K562 (cell line): ENCODE measurements at regions not wholly inside any gene's neighbourhood (a gene's known extent, or its start where the extent isn't known, plus 50 kb on each side); places are given as distances from the start of the nearest gene placed in this dataset.

Experiments
- ATAC-seq: fragments of 200-7000 bp; cut with Tn5 transposase; 3 replicates; pipeline ENCODE4 v1.9.1; 2020; ENCODE audit warnings: moderate library complexity
- BruUV-seq: library from RNA; stranded (reverse); fragments of 400-500 nt; replicated peaks from 2 replicates; lab custom pipeline; 2021; lab: Mats Ljungman, UMichigan
- CTCF ChIA-PET: fragments of 300-600 bp; formaldehyde crosslinking; extraction: SDS; loops from one replicate; lab custom pipeline; 2021; ENCODE audit warnings: low intra/inter-chr PET ratio; lab: Yijun Ruan, JAX
- POLR2A ChIA-PET: fragments of 300-600, 350-650 bp; sonication (Branson Sonifier 250); formaldehyde crosslinking; extraction: SDS; loops from one replicate; lab custom pipeline; 2021; ENCODE audit warnings: antibody characterized with exemption, inconsistent platforms; lab: Yijun Ruan, JAX
- DNase-seq, 4 experiments: peaks; one replicate each; pipeline versions ENCODE4 v3.0.0 to v3.0.0-alpha.2; 2011 to 2018; ENCODE audit warnings: low spot score in 3 of 4, mixed read lengths in 3 of 4; ENCODE audit errors: extremely low read depth in 1 of 4
- FAIRE-seq: peaks from 2 replicates; lab custom pipeline; 2011; peaks lifted over from hg19 to GRCh38; lab: Jason Lieb, UNC
- H2AFZ ChIP-seq: 2 replicates; pipeline ENCODE4 v1.6.0; 2011; ENCODE audit warnings: low read depth, low read length, control low read depth, inconsistent platforms
- H3K27ac ChIP-seq: fragments of 200-600 bp; 3 replicates; pipeline ENCODE4 v1.8.0; 2011; ENCODE audit warnings: low read depth, mild to moderate bottlenecking, control low read depth, inconsistent platforms, low read length, moderate library complexity, mixed read lengths; ENCODE audit errors: extremely low read depth
- H3K27me3 ChIP-seq, 2 experiments: fragments of 300-600 bp in 1 of 2; 2 replicates in 1 of 2; 3 replicates in 1 of 2; pipeline versions ENCODE4 v1.6.0 to v1.8.0; 2011; ENCODE audit warnings: inconsistent platforms in 2 of 2, low read length in 2 of 2, mild to moderate bottlenecking in 1 of 2, mixed read lengths in 1 of 2, moderate library complexity in 1 of 2; ENCODE audit not compliant: control insufficient read depth in 2 of 2, insufficient read depth in 2 of 2
- H3K36me3 ChIP-seq: fragments of 300-600 bp; 3 replicates; pipeline ENCODE4 v1.8.0; 2011; ENCODE audit warnings: mild to moderate bottlenecking, low read length, inconsistent platforms; ENCODE audit not compliant: control insufficient read depth, insufficient read depth
- H3K4me1 ChIP-seq, 2 experiments: fragments of 200-600 bp in 1 of 2; replicated peaks in 1 of 2; 2 replicates in 1 of 2; 3 replicates in 1 of 2; pipeline versions ENCODE4 v1.5.1 to v1.8.0; 2011; ENCODE audit warnings: inconsistent platforms in 2 of 2, low read length in 2 of 2, mild to moderate bottlenecking in 1 of 2, mixed read lengths in 1 of 2, moderate library complexity in 1 of 2; ENCODE audit not compliant: control insufficient read depth in 2 of 2, insufficient read depth in 2 of 2
- H3K4me2 ChIP-seq: 2 replicates; pipeline ENCODE4 v1.6.1; 2011; ENCODE audit warnings: low read length, control low read depth, inconsistent platforms, mixed read lengths; ENCODE audit not compliant: insufficient read depth
- H3K4me3 ChIP-seq: fragments of 200-600 bp; sonication (generic), shearing (Covaris generic); 2 replicates; pipeline ENCODE4 v1.5.1; 2016; ENCODE audit warnings: control low read depth, inconsistent platforms
- H3K79me2 ChIP-seq: fragments of 200-600 bp; 3 replicates; pipeline ENCODE4 v1.8.0; 2011; ENCODE audit warnings: low read length, inconsistent platforms; ENCODE audit not compliant: control insufficient read depth, insufficient read depth
- H3K9ac ChIP-seq, 2 experiments: 2 replicates each; pipeline versions ENCODE4 v1.6.0 to v1.6.1; 2011; ENCODE audit warnings: low read depth in 2 of 2, low read length in 2 of 2, control low read depth in 1 of 2, inconsistent platforms in 1 of 2, mild to moderate bottlenecking in 1 of 2, mixed read lengths in 1 of 2; ENCODE audit not compliant: insufficient read depth in 1 of 2
- H3K9me1 ChIP-seq: one replicate; pipeline ENCODE4 v1.6.0; 2011; ENCODE audit warnings: inconsistent platforms, mild to moderate bottlenecking, low read length, moderate library complexity; ENCODE audit not compliant: control insufficient read depth, insufficient read depth
- H3K9me3 ChIP-seq: replicated peaks from 2 replicates; pipeline ENCODE4 v1.5.1; 2011; ENCODE audit warnings: low read depth, low read length, inconsistent platforms; ENCODE audit not compliant: control insufficient read depth, insufficient read depth
- H4K20me1 ChIP-seq: replicated peaks from 2 replicates; pipeline ENCODE4 v1.6.1; 2011; ENCODE audit warnings: low read length, inconsistent platforms, mixed read lengths; ENCODE audit not compliant: control insufficient read depth, insufficient read depth
- BRF2 ChIP-seq: IDR thresholded peaks from 3 replicates; pipeline ENCODE4 v1.6.1; 2011; ENCODE audit warnings: borderline replicate concordance, mild to moderate bottlenecking; ENCODE audit not compliant: insufficient read length, insufficient read depth
- COPS2 ChIP-seq: fragments of 450-650 bp; conservative IDR thresholded peaks from 2 replicates; pipeline ENCODE4 v1.6.1; 2016; ENCODE audit warnings: mild to moderate bottlenecking, moderate library complexity
- ELF2 ChIP-seq: fragments of 250-450 bp; sonication (Bioruptor Pico); IDR thresholded peaks from 2 replicates; pipeline ENCODE4 v1.5.0; 2021; ENCODE audit warnings: mild to moderate bottlenecking
- HINFP ChIP-seq: fragments of 450-650 bp; conservative IDR thresholded peaks from 2 replicates; pipeline ENCODE4 v1.6.1; 2016; ENCODE audit warnings: missing genetic modification characterization, low read depth, mild to moderate bottlenecking, control low read depth, missing compliant biosample characterization
- PHB2 ChIP-seq: fragments of 450-650 bp; IDR thresholded peaks from 2 replicates; pipeline ENCODE4 v1.6.1; 2017; ENCODE audit warnings: low read depth
- PPARD ChIP-seq: fragments of 250-450 bp; sonication (Bioruptor Pico); IDR thresholded peaks from 2 replicates; pipeline ENCODE4 v1.8.0; 2022; ENCODE audit warnings: inconsistent platforms, mild to moderate bottlenecking, moderate library complexity
- SP1 ChIP-seq: sonication (generic); formaldehyde crosslinking; IDR thresholded peaks from 2 replicates; pipeline ENCODE4 v1.8.1; 2022; ENCODE audit warnings: mild to moderate bottlenecking, missing genetic modification reagents
- SRSF1 ChIP-seq: fragments of 200-400 bp; formaldehyde crosslinking; IDR thresholded peaks from 2 replicates; pipeline ENCODE4 v1.6.1; 2017; ENCODE audit warnings: mild to moderate bottlenecking, low read depth, low read length, moderate library complexity
- TSC22D4 ChIP-seq: fragments of 450-650 bp; IDR thresholded peaks from 2 replicates; pipeline ENCODE4 v1.6.1; 2016; ENCODE audit warnings: missing genetic modification characterization, missing biosample characterization, control low read depth
- ZFP30 ChIP-seq: fragments of 250-450 bp; sonication (Bioruptor Pico); IDR thresholded peaks from 2 replicates; pipeline ENCODE4 v1.8.0; 2022; ENCODE audit warnings: moderate library complexity, mild to moderate bottlenecking, inconsistent platforms, borderline replicate concordance
- ZNF232 ChIP-seq: sonication (generic); formaldehyde crosslinking; IDR thresholded peaks from 2 replicates; pipeline ENCODE4 v1.8.0; 2022; ENCODE audit warnings: mild to moderate bottlenecking, missing genetic modification reagents
- ZNF57 ChIP-seq: fragments of 450-650 bp; formaldehyde crosslinking; IDR thresholded peaks from 2 replicates; pipeline ENCODE4 v1.4.0; 2020; ENCODE audit warnings: mild to moderate bottlenecking, moderate library complexity
- WGBS: fragments of 100-300 bp; shearing (Covaris generic); methylation state at CpG from one replicate; pipeline ENCODE4 v1.1.6; 2016; ENCODE audit warnings: low coverage, mixed read lengths; ENCODE audit not compliant: insufficient coverage; ENCODE audit errors: missing lambda C conversion rate; 5-methylcytosine and 5-hydroxymethylcytosine counted together
- in situ Hi-C: fragments of 300-500 bp; cut with MboI; formaldehyde crosslinking; loops from 4 replicates; pipeline ENCODE4 v1.15.0; 2018; ENCODE audit warnings: inconsistent platforms, mixed read lengths
- intact Hi-C: fragments of 100-400 bp; cut with micrococcal nuclease; formaldehyde crosslinking; loops from 2 replicates; pipeline ENCODE4 v1.14.2; 2022
- TF ChIP-seq, protein P1 (sequence below): fragments of 450-650 bp; IDR thresholded peaks from 2 replicates; pipeline ENCODE4 v1.6.1; 2016; ENCODE audit warnings: low read depth

DNA sequence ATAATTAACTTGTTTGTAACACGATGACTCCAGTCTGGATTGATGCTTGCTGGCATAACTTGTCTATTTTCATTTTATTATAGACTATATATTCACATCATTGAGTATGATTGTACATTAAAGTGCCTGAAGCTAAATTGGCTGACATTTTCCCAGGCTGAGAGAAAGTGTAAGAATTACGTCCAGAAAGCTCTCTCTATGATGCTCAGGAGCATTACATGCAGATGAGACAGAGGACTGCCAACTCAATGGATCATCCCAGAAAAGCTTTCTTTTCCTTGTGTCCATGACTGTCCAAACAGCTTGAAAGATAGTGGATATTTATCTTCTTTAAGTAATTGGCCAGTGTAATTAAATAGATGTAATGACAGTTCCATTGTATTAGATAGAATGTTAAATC lies 1372.2 kb upstream of the TMEFF2 start:
- ATAC-seq (no peak), FAIRE-seq (no peak), DNase-seq (no peak)
- Histone ChIP-seq H3K4me3 (no peak overlapping the region), H4K20me1 (no peaks in the 10 kb centered on the region), H3K9me3 (no peaks in the 10 kb centered on the region), H3K27me3 (no peaks in the 10 kb centered on the region), H3K27ac (no peak overlapping the region), H2AFZ (no peak overlapping the region), H3K9me1 (no peaks in the 10 kb centered on the region), H3K4me2 (no peak overlapping the region), H3K9ac (no peak overlapping the region), H3K36me3 (no peaks in the 10 kb centered on the region), H3K79me2 (no peaks in the 10 kb centered on the region), H3K4me1 (no peaks in the 10 kb centered on the region)
- intact Hi-C loops (no loop called here), in situ Hi-C loops (no loop called here)
- BruUV-seq: no TSS peak
- TF ChIP-seq BRF2: no peak
- no peak for TF ChIP-seq PPARD (CRISPR knock-in tag)
- TF ChIP-seq, protein P1, sequence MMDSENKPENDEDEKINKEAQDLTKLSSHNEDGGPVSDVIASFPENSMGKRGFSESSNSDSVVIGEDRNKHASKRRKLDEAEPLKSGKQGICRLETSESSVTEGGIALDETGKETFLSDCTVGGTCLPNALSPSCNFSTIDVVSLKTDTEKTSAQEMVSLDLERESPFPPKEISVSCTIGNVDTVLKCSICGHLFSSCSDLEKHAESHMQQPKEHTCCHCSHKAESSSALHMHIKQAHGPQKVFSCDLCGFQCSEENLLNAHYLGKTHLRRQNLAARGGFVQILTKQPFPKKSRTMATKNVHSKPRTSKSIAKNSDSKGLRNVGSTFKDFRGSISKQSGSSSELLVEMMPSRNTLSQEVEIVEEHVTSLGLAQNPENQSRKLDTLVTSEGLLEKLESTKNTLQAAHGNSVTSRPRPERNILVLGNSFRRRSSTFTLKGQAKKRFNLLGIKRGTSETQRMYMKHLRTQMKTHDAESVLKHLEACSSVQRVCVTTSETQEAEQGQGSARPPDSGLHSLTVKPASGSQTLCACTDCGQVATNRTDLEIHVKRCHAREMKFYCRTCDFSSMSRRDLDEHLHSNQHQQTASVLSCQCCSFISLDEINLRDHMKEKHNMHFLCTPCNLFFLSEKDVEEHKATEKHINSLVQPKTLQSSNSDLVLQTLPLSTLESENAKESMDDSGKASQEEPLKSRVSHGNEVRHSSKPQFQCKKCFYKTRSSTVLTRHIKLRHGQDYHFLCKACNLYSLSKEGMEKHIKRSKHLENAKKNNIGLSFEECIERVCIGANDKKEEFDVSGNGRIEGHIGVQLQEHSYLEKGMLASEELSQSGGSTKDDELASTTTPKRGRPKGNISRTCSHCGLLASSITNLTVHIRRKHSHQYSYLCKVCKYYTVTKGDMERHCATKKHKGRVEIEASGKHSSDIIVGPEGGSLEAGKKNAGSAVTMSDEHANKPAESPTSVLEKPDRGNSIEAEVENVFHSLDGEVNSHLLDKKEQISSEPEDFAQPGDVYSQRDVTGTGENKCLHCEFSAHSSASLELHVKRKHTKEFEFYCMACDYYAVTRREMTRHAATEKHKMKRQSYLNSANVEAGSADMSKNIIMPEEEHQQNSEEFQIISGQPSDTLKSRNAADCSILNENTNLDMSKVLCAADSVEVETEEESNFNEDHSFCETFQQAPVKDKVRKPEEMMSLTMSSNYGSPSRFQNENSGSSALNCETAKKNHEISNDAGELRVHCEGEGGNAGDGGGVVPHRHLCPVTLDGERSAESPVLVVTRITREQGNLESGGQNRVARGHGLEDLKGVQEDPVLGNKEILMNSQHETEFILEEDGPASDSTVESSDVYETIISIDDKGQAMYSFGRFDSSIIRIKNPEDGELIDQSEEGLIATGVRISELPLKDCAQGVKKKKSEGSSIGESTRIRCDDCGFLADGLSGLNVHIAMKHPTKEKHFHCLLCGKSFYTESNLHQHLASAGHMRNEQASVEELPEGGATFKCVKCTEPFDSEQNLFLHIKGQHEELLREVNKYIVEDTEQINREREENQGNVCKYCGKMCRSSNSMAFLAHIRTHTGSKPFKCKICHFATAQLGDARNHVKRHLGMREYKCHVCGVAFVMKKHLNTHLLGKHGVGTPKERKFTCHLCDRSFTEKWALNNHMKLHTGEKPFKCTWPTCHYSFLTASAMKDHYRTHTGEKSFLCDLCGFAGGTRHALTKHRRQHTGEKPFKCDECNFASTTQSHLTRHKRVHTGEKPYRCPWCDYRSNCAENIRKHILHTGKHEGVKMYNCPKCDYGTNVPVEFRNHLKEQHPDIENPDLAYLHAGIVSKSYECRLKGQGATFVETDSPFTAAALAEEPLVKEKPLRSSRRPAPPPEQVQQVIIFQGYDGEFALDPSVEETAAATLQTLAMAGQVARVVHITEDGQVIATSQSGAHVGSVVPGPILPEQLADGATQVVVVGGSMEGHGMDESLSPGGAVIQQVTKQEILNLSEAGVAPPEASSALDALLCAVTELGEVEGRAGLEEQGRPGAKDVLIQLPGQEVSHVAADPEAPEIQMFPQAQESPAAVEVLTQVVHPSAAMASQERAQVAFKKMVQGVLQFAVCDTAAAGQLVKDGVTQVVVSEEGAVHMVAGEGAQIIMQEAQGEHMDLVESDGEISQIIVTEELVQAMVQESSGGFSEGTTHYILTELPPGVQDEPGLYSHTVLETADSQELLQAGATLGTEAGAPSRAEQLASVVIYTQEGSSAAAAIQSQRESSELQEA: no peak
- no peak for TF ChIP-seq TSC22D4 (tag)
- no peak for TF ChIP-seq PHB2
- TF ChIP-seq COPS2: no peak
- no peak for TF ChIP-seq HINFP (tag)
- no peak for TF ChIP-seq ZNF232 (CRISPR knock-in tag)
- TF ChIP-seq ZFP30 (CRISPR knock-in tag): no peak
- TF ChIP-seq SP1 (CRISPR knock-in tag): no peak
- TF ChIP-seq ELF2 (CRISPR knock-in tag): no peak
- TF ChIP-seq ZNF57 (CRISPR knock-in tag): no peak
- TF ChIP-seq SRSF1: no peak
- CTCF ChIA-PET: no interaction called here
- POLR2A ChIA-PET: no interaction called here
- 9% methylated on average over 2 of the region's 2 CpGs for WGBS
